Kidney epithelial cell (primary cell): ENCODE measurements at regions not wholly inside any gene's neighbourhood (a gene's known extent, or its start where the extent isn't known, plus 50 kb on each side); places are given as distances from the start of the nearest gene placed in this dataset.

Experiments
- DNase-seq: peaks from one replicate; pipeline ENCODE4 v3.0.0-alpha.2; 2010; ENCODE audit warnings: low read depth
- H3K27me3 ChIP-seq: 2 replicates; pipeline ENCODE4 v1.6.0; 2011; ENCODE audit warnings: low read length; ENCODE audit not compliant: control insufficient read depth, insufficient read depth
- H3K36me3 ChIP-seq: 2 replicates; pipeline ENCODE4 v1.5.1; 2011; ENCODE audit warnings: low read length; ENCODE audit not compliant: control insufficient read depth, insufficient read depth
- H3K4me3 ChIP-seq: 2 replicates; pipeline ENCODE4 v1.5.1; 2011; ENCODE audit warnings: low read depth, mild to moderate bottlenecking, control low read depth, low read length
- CTCF ChIP-seq: IDR thresholded peaks from 2 replicates; pipeline ENCODE4 v1.5.1; 2011; ENCODE audit warnings: mild to moderate bottlenecking, moderate library complexity, low read length, control low read depth, inconsistent platforms; ENCODE audit not compliant: insufficient read depth, poor library complexity, severe bottlenecking

GRCh38 chr16:73873643-73874042 lies 423.0 kb upstream of the PSMD7 start:
- H3K27me3 ChIP-seq = no peaks in the 10 kb centered on the region
- no peaks in the 10 kb centered on the region for H3K36me3 ChIP-seq
- H3K4me3 ChIP-seq = no peak overlapping the region
- TF ChIP-seq CTCF = no peak
- DNase-seq = no peak

GRCh38 chr16:73872856-73873255 lies 423.8 kb upstream of the PSMD7 start:
- no peak for TF ChIP-seq CTCF
- no peaks in the 10 kb centered on the region for H3K36me3 ChIP-seq
- H3K4me3 ChIP-seq = no peak overlapping the region
- no peaks in the 10 kb centered on the region for H3K27me3 ChIP-seq
- no peak for DNase-seq

GRCh38 chr16:73871088-73871733 lies 425.4 kb upstream of the PSMD7 start:
- Histone ChIP-seq H3K27me3 (no peaks in the 10 kb centered on the region), H3K36me3 (no peaks in the 10 kb centered on the region), H3K4me3 (no peak overlapping the region)
- DNase-seq = no peak
- no peak for TF ChIP-seq CTCF

- H3K4me3 ChIP-seq = no peak overlapping the region
- no peak for DNase-seq
- H3K36me3 ChIP-seq = no peaks in the 10 kb centered on the region
- TF ChIP-seq CTCF = no peak
- H3K27me3 ChIP-seq = no peaks in the 10 kb centered on the region
Observed at GRCh38 chr16:73869126-73869525, 427.5 kb upstream of the PSMD7 start.

GRCh38 chr16:73864868-73865267 lies 431.7 kb upstream of the PSMD7 start:
- Histone ChIP-seq H3K36me3 (no peaks in the 10 kb centered on the region), H3K27me3 (no peaks in the 10 kb centered on the region), H3K4me3 (no peak overlapping the region)
- DNase-seq = no peak
- no peak for TF ChIP-seq CTCF

GRCh38 chr16:73858326-73858725 lies 438.3 kb upstream of the PSMD7 start:
- H3K27me3 ChIP-seq = no peaks in the 10 kb centered on the region
- DNase-seq = no peak
- TF ChIP-seq CTCF = no peak
- no peaks in the 10 kb centered on the region for H3K36me3 ChIP-seq
- no peak overlapping the region for H3K4me3 ChIP-seq
